HUES48 (cell line): ENCODE measurements at regions not wholly inside any gene's neighbourhood (a gene's known extent, or its start where the extent isn't known, plus 50 kb on each side); places are given as distances from the start of the nearest gene placed in this dataset.
"Not testable (repeated sequence)": the region's sequence is repeated elsewhere in the genome, so short reads cannot be mapped to it uniquely, and the experiment has no call there.

Experiments
- H3K27ac ChIP-seq: one replicate; pipeline ENCODE4 v1.7.0; 2013; ENCODE audit warnings: low read depth, low read length, inconsistent platforms
- H3K27me3 ChIP-seq: 2 replicates; pipeline ENCODE4 v1.6.1; 2013; ENCODE audit warnings: mild to moderate bottlenecking, low read length; ENCODE audit not compliant: control insufficient read depth, insufficient read depth
- H3K36me3 ChIP-seq: 2 replicates; pipeline ENCODE4 v1.6.1; 2013; ENCODE audit warnings: low read length; ENCODE audit not compliant: control insufficient read depth, insufficient read depth
- H3K4me1 ChIP-seq: 2 replicates; pipeline ENCODE4 v1.6.1; 2013; ENCODE audit warnings: mild to moderate bottlenecking, low read length; ENCODE audit not compliant: control insufficient read depth, insufficient read depth
- H3K4me3 ChIP-seq: 2 replicates; pipeline ENCODE4 v1.5.1; 2013; ENCODE audit warnings: mild to moderate bottlenecking, low read depth, low read length
- H3K9ac ChIP-seq: 2 replicates; pipeline ENCODE4 v1.6.1; 2013; ENCODE audit warnings: mild to moderate bottlenecking, low read depth, low read length, moderate library complexity
- H3K9me3 ChIP-seq: 2 replicates; pipeline ENCODE4 v1.6.1; 2013; ENCODE audit warnings: low read length; ENCODE audit not compliant: control insufficient read depth, insufficient read depth

DNA sequence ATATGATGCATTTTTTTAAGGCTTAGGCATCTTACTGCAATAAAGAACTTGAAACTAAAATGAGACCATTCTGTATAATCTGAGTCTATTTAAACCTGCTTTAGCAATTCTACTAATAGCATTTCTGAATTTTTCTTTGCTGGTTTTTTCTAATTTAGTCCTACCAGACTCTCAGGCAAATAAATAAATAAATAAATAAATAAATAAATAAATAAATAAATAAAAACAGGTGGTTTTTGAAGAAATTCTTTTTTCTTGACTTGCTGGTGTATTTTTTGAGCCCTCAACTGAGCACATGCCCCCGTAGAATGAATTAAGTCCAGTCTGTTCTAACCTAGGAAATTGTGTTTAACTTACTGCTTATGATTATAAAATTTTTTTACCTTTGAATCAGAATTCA lies 134.7 kb upstream of the FOXP2 start:
- Histone ChIP-seq H3K9ac (no peak overlapping the region), H3K36me3 (no peaks in the 10 kb centered on the region), H3K27ac (no peak overlapping the region), H3K4me3 (no peak overlapping the region), H3K27me3 (no peaks in the 10 kb centered on the region), H3K4me1 (no peaks in the 10 kb centered on the region), H3K9me3 (no peaks in the 10 kb centered on the region)

- no peak overlapping the region for H3K4me3 ChIP-seq
- no peak overlapping the region for H3K9ac ChIP-seq
- H3K4me1 ChIP-seq: no peaks in the 10 kb centered on the region
- no peaks in the 10 kb centered on the region for H3K9me3 ChIP-seq
- no peaks in the 10 kb centered on the region for H3K36me3 ChIP-seq
- H3K27me3 ChIP-seq: no peaks in the 10 kb centered on the region
- H3K27ac ChIP-seq: no peak overlapping the region
Observed at GRCh38 chr7:114273218-114273617, 141.4 kb upstream of the FOXP2 start.

GRCh38 chr7:114269714-114270113 lies 144.9 kb upstream of the FOXP2 start:
- no peaks in the 10 kb centered on the region for H3K4me1 ChIP-seq
- H3K27ac ChIP-seq: no peak overlapping the region
- no peak overlapping the region for H3K4me3 ChIP-seq
- no peaks in the 10 kb centered on the region for H3K27me3 ChIP-seq
- H3K36me3 ChIP-seq: no peaks in the 10 kb centered on the region
- H3K9ac ChIP-seq: no peak overlapping the region
- no peaks in the 10 kb centered on the region for H3K9me3 ChIP-seq

GRCh38 chr7:114267550-114267949 lies 147.1 kb upstream of the FOXP2 start:
- H3K27ac ChIP-seq, H3K4me1 ChIP-seq, H3K4me3 ChIP-seq, H3K9ac ChIP-seq, H3K9me3 ChIP-seq, H3K27me3 ChIP-seq, H3K36me3 ChIP-seq: not testable (repeated sequence)

DNA sequence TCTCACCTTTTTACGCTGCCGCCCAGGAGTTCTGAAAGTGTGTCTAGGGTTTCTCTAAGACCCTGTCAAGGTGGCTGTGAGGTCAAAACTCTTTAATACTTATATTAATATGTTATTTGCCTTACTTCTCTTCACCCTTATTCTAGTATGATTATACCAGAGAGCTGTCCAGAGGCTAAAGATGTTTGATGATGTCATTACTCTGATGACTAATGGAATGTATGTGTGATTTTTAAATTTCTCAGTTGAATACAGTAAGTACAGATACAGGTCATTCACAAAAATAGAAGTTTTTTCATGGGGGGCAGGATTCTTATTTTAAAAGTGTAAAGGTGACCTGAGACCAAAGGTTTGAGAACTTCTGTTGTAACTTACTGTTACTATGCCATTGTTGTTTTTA lies 150.6 kb upstream of the FOXP2 start:
- Histone ChIP-seq H3K4me1 (no peaks in the 10 kb centered on the region), H3K27me3 (no peaks in the 10 kb centered on the region), H3K36me3 (no peaks in the 10 kb centered on the region), H3K27ac (no peak overlapping the region), H3K9ac (no peak overlapping the region), H3K4me3 (no peak overlapping the region), H3K9me3 (no peaks in the 10 kb centered on the region)

DNA sequence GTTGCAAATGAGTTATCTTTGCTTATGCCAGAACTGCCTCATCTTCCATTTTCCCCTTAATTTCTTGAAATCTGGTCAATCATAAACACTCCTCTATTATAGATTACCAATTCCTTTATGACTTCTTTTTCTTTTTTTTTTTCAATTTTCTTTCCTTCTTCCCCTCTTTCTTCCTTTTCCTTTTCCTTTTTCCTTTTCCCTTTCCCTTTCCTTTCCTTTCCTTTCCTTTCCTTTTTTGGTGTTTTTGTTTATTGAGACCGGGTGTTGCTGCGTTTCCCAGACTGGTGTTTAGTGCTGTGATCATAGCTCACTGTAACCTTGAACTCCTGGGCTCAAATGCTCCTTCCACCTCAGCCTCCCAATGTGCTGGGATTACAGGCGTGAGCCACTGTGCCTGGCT lies 151.4 kb upstream of the FOXP2 start:
- Histone ChIP-seq H3K9ac (no peak overlapping the region), H3K27me3 (no peaks in the 10 kb centered on the region), H3K27ac (no peak overlapping the region), H3K36me3 (no peaks in the 10 kb centered on the region), H3K9me3 (no peaks in the 10 kb centered on the region), H3K4me1 (no peaks in the 10 kb centered on the region), H3K4me3 (no peak overlapping the region)

- Histone ChIP-seq H3K9me3 (no peaks in the 10 kb centered on the region), H3K4me1 (no peaks in the 10 kb centered on the region), H3K9ac (no peak overlapping the region), H3K36me3 (no peaks in the 10 kb centered on the region), H3K27ac (no peak overlapping the region), H3K27me3 (no peaks in the 10 kb centered on the region), H3K4me3 (no peak overlapping the region)
Observed at GRCh38 chr7:114255404-114255841, 159.2 kb upstream of the FOXP2 start.

- Histone ChIP-seq H3K4me3 (no peak overlapping the region), H3K27me3 (no peaks in the 10 kb centered on the region), H3K4me1 (0 out of 2 replicates have a peak, but pooled peaks cover 6% of the 10 kb centered on the region), H3K9ac (no peak overlapping the region), H3K27ac (no peak overlapping the region), H3K9me3 (no peaks in the 10 kb centered on the region), H3K36me3 (no peaks in the 10 kb centered on the region)
Observed at GRCh38 chr7:114243646-114244045, 171.0 kb upstream of the FOXP2 start.

DNA sequence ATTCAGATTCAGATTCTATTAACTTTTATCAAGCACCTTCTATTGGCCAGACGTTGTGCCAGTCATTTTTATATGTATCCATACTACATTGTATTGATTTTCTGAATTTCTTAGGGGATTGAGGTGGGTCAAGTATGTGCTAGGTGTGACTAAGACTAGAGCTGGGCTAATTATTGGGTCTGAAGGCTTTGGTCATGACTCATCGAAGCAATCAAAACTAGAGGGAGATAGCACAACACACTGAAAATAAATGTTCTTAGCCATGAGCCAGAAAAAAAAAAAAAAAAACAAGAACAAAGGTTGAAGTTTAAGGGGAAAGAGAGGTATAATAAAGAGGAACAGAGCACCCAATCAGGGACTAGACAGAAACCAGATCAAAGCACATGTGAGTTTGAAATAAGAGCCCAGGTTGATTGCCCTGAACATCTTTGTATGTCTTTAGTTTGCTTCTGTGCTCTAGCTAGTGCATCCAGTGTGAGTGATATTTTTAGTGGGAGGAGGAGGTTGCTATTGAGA lies 171.6 kb upstream of the FOXP2 start:
- Histone ChIP-seq H3K36me3 (no peaks in the 10 kb centered on the region), H3K9ac (no peak overlapping the region), H3K27ac (no peak overlapping the region)

GRCh38 chr7:114229246-114229645 lies 185.4 kb upstream of the FOXP2 start:
- Histone ChIP-seq H3K9me3 (no peaks in the 10 kb centered on the region), H3K4me1 (no peaks in the 10 kb centered on the region), H3K4me3 (no peak overlapping the region), H3K27me3 (no peaks in the 10 kb centered on the region), H3K27ac (no peak overlapping the region), H3K9ac (no peak overlapping the region), H3K36me3 (no peaks in the 10 kb centered on the region)

More for the DNA sequence above, 171.6 kb upstream of the FOXP2 start:
- no peak overlapping the region for H3K4me3 ChIP-seq
- no peaks in the 10 kb centered on the region for H3K9me3 ChIP-seq
- H3K4me1 ChIP-seq: 0 out of 2 replicates have a peak, but pooled peaks cover 6% of the 10 kb centered on the region
- H3K27me3 ChIP-seq: no peaks in the 10 kb centered on the region

GRCh38 chr7:114225784-114226183 lies 188.8 kb upstream of the FOXP2 start:
- Histone ChIP-seq H3K9me3 (no peaks in the 10 kb centered on the region), H3K36me3 (no peaks in the 10 kb centered on the region), H3K27me3 (no peaks in the 10 kb centered on the region), H3K4me3 (no peak overlapping the region), H3K27ac (no peak overlapping the region), H3K9ac (no peak overlapping the region), H3K4me1 (no peaks in the 10 kb centered on the region)

GRCh38 chr7:114218283-114218682 lies 196.3 kb upstream of the FOXP2 start:
- Histone ChIP-seq H3K9ac (no peak overlapping the region), H3K9me3 (no peaks in the 10 kb centered on the region), H3K36me3 (no peaks in the 10 kb centered on the region), H3K4me1 (peaks cover 18% of the 10 kb centered on the region), H3K4me3 (no peak overlapping the region), H3K27ac (no peak overlapping the region), H3K27me3 (no peaks in the 10 kb centered on the region)
